ENCODE measurements at regions not wholly inside any gene's neighbourhood (a gene's known extent, or its start where the extent isn't known, plus 50 kb on each side); places are given as distances from the start of the nearest gene placed in this dataset.

- TF ChIP-seq NFAT5 (CRISPR knock-in tag; IDR thresholded peaks at IDR 0.05) (no peak), ZNF652 (CRISPR knock-in tag; IDR thresholded peaks at IDR 0.05; ENCODE audit: borderline replicate concordance, low read depth) (no peak), HBP1 (CRISPR knock-in tag; IDR thresholded peaks at IDR 0.05; ENCODE audit: low read depth) (no peak), ZNF543 (CRISPR knock-in tag; IDR thresholded peaks at IDR 0.05) (no peak), PATZ1 (CRISPR knock-in tag; IDR thresholded peaks at IDR 0.05) (no peak), ZNF230 (CRISPR knock-in tag; IDR thresholded peaks at IDR 0.05) (no peak), ZNF136 (CRISPR knock-in tag; IDR thresholded peaks at IDR 0.05; ENCODE audit: low read depth) (no peak)
Observed at GRCh38 chr7:109836016-109836415, 1254.9 kb upstream of the LRRN3 start (continued).
